B cell (primary cell): ENCODE measurements at regions not wholly inside any gene's neighbourhood (a gene's known extent, or its start where the extent isn't known, plus 50 kb on each side); places are given as distances from the start of the nearest gene placed in this dataset.

Experiments
- EZH2 ChIP-seq: IDR thresholded peaks from 2 replicates; pipeline ENCODE4 v1.6.1; 2012; ENCODE audit warnings: borderline replicate concordance, low read depth, mild to moderate bottlenecking, moderate library complexity, low read length; ENCODE audit not compliant: insufficient read depth, poor library complexity, severe bottlenecking
- TF ChIP-seq, protein P1 (sequence below): fragments of 200-600 bp; IDR thresholded peaks from one replicate; pipeline ENCODE4 v1.8.0; 2022; ENCODE audit warnings: antibody characterized with exemption, mild to moderate bottlenecking

GRCh38 chr13:88958821-88959220 is 1287.7 kb downstream of the SLITRK5 start:
- TF ChIP-seq, protein P1, sequence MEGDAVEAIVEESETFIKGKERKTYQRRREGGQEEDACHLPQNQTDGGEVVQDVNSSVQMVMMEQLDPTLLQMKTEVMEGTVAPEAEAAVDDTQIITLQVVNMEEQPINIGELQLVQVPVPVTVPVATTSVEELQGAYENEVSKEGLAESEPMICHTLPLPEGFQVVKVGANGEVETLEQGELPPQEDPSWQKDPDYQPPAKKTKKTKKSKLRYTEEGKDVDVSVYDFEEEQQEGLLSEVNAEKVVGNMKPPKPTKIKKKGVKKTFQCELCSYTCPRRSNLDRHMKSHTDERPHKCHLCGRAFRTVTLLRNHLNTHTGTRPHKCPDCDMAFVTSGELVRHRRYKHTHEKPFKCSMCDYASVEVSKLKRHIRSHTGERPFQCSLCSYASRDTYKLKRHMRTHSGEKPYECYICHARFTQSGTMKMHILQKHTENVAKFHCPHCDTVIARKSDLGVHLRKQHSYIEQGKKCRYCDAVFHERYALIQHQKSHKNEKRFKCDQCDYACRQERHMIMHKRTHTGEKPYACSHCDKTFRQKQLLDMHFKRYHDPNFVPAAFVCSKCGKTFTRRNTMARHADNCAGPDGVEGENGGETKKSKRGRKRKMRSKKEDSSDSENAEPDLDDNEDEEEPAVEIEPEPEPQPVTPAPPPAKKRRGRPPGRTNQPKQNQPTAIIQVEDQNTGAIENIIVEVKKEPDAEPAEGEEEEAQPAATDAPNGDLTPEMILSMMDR = no peak
- no peak for TF ChIP-seq EZH2
